Neural cell (in vitro differentiated cells): ENCODE measurements at regions not wholly inside any gene's neighbourhood (a gene's known extent, or its start where the extent isn't known, plus 50 kb on each side); places are given as distances from the start of the nearest gene placed in this dataset.

Source experiments
- H2AFZ ChIP-seq: fragments of 200-600, 300-800 bp; sonication (generic), shearing (Covaris generic); 2 replicates; pipeline ENCODE4 v1.6.0; 2014; ENCODE audit warnings: low read depth, mild to moderate bottlenecking, antibody characterized with exemption, low read length, moderate library complexity
- H3F3A ChIP-seq: fragments of 200-600 bp; shearing (Covaris generic); 2 replicates; pipeline ENCODE4 v1.6.1; 2016; ENCODE audit warnings: mild to moderate bottlenecking, moderate library complexity, mixed read lengths, antibody characterized with exemption, low read length; ENCODE audit not compliant: insufficient read depth, poor library complexity, severe bottlenecking
- H3K27ac ChIP-seq: fragments of 200-600, 300-800 bp; sonication (generic), shearing (Covaris generic); 2 replicates; pipeline ENCODE4 v1.5.1; 2014; ENCODE audit warnings: mild to moderate bottlenecking, low read length, moderate library complexity
- H3K27me3 ChIP-seq: fragments of 300-800, 200-600 bp; sonication (generic), shearing (Covaris generic); 2 replicates; pipeline ENCODE4 v1.6.0; 2014; ENCODE audit warnings: mild to moderate bottlenecking, low read depth, low read length, moderate library complexity; ENCODE audit not compliant: insufficient read depth
- H3K36me3 ChIP-seq: fragments of 300-800, 200-600 bp; sonication (generic), shearing (Covaris generic); 2 replicates; pipeline ENCODE4 v1.5.1; 2014; ENCODE audit warnings: mild to moderate bottlenecking, antibody characterized with exemption, low read length, moderate library complexity; ENCODE audit not compliant: insufficient read depth
- H3K4me2 ChIP-seq: fragments of 300-800, 200-600 bp; sonication (generic), shearing (Covaris generic); 2 replicates; pipeline ENCODE4 v1.6.0; 2014; ENCODE audit warnings: mild to moderate bottlenecking, low read length
- H3K4me3 ChIP-seq: fragments of 300-800, 200-600 bp; sonication (generic), shearing (Covaris generic); 2 replicates; pipeline ENCODE4 v1.5.1; 2014; ENCODE audit warnings: mild to moderate bottlenecking, low read length, moderate library complexity
- H3K79me2 ChIP-seq: fragments of 200-600 bp; shearing (Covaris generic); replicated peaks from 2 replicates; pipeline ENCODE4 v1.6.0; 2014; ENCODE audit warnings: mild to moderate bottlenecking, low read length, moderate library complexity; ENCODE audit not compliant: insufficient read depth
- H3K9ac ChIP-seq: fragments of 300-800, 200-600 bp; sonication (generic), shearing (Covaris generic); 2 replicates; pipeline ENCODE4 v1.6.1; 2016; ENCODE audit warnings: mild to moderate bottlenecking, low read length, mixed read lengths
- H3K9me2 ChIP-seq: fragments of 200-600 bp; shearing (Covaris generic); 2 replicates; pipeline ENCODE4 v1.6.1; 2016; ENCODE audit warnings: mild to moderate bottlenecking, low read length, mixed read lengths; ENCODE audit not compliant: insufficient read depth
- H3K9me3 ChIP-seq: fragments of 200-600, 300-800 bp; sonication (generic), shearing (Covaris generic); 2 replicates; pipeline ENCODE4 v1.6.1; 2016; ENCODE audit warnings: mild to moderate bottlenecking, mixed run types, low read length, moderate library complexity, mixed read lengths
- H4K20me1 ChIP-seq: fragments of 200-600 bp; shearing (Covaris generic); 2 replicates; pipeline ENCODE4 v1.6.1; 2016; ENCODE audit warnings: mild to moderate bottlenecking, mixed run types; ENCODE audit not compliant: insufficient read depth
- CTCF ChIP-seq: fragments of 450-650 bp; IDR thresholded peaks from 2 replicates; pipeline ENCODE4 v1.5.1; 2014; ENCODE audit warnings: antibody characterized with exemption, mild to moderate bottlenecking, moderate library complexity; ENCODE audit not compliant: poor library complexity, severe bottlenecking
- EP300 ChIP-seq: fragments of 450-650 bp; conservative IDR thresholded peaks from 2 replicates; pipeline ENCODE4 v1.6.1; 2014; ENCODE audit warnings: antibody characterized with exemption, mild to moderate bottlenecking, moderate library complexity; ENCODE audit not compliant: poor library complexity, severe bottlenecking
- EZH2 ChIP-seq: fragments of 200-600, 300-800 bp; shearing (Covaris generic), sonication (generic); IDR thresholded peaks from 2 replicates; pipeline ENCODE4 v1.6.1; 2014; ENCODE audit warnings: antibody characterized with exemption, low read length, borderline replicate concordance, mild to moderate bottlenecking; ENCODE audit not compliant: insufficient read depth, poor library complexity, severe bottlenecking
- MXI1 ChIP-seq: fragments of 450-650 bp; conservative IDR thresholded peaks from 2 replicates; pipeline ENCODE4 v1.6.1; 2014; ENCODE audit warnings: antibody characterized with exemption, mild to moderate bottlenecking; ENCODE audit not compliant: poor library complexity, severe bottlenecking
- POLR2AphosphoS5 ChIP-seq: IDR thresholded peaks from 2 replicates; pipeline ENCODE4 v1.6.1; 2012
- RAD21 ChIP-seq: fragments of 450-650 bp; conservative IDR thresholded peaks from 2 replicates; pipeline ENCODE4 v1.6.1; 2014; ENCODE audit warnings: antibody characterized with exemption, mild to moderate bottlenecking, moderate library complexity
- SMC3 ChIP-seq: fragments of 450-650 bp; conservative IDR thresholded peaks from 2 replicates; pipeline ENCODE4 v1.6.1; 2014; ENCODE audit warnings: antibody characterized with exemption, mild to moderate bottlenecking, moderate library complexity; ENCODE audit not compliant: poor library complexity
- TAF1 ChIP-seq: IDR thresholded peaks from 2 replicates; pipeline ENCODE4 v1.6.1; 2012; ENCODE audit warnings: low read depth
- TF ChIP-seq, protein P1 (sequence below): IDR thresholded peaks from 2 replicates; pipeline ENCODE4 v1.6.1; 2012; ENCODE audit warnings: borderline replicate concordance

GRCh38 chr4:188220006-188220405 lies 80.8 kb downstream of the TRIML1 start:
- H2AFZ ChIP-seq: no peak overlapping the region
- no peaks in the 10 kb centered on the region for H3K79me2 ChIP-seq
- TF ChIP-seq TAF1 (no peak), EP300 (no peak), MXI1 (no peak), RAD21 (no peak), EZH2 (no peak), POLR2AphosphoS5 (no peak), SMC3 (no peak), CTCF (no peak)
- TF ChIP-seq, protein P1, sequence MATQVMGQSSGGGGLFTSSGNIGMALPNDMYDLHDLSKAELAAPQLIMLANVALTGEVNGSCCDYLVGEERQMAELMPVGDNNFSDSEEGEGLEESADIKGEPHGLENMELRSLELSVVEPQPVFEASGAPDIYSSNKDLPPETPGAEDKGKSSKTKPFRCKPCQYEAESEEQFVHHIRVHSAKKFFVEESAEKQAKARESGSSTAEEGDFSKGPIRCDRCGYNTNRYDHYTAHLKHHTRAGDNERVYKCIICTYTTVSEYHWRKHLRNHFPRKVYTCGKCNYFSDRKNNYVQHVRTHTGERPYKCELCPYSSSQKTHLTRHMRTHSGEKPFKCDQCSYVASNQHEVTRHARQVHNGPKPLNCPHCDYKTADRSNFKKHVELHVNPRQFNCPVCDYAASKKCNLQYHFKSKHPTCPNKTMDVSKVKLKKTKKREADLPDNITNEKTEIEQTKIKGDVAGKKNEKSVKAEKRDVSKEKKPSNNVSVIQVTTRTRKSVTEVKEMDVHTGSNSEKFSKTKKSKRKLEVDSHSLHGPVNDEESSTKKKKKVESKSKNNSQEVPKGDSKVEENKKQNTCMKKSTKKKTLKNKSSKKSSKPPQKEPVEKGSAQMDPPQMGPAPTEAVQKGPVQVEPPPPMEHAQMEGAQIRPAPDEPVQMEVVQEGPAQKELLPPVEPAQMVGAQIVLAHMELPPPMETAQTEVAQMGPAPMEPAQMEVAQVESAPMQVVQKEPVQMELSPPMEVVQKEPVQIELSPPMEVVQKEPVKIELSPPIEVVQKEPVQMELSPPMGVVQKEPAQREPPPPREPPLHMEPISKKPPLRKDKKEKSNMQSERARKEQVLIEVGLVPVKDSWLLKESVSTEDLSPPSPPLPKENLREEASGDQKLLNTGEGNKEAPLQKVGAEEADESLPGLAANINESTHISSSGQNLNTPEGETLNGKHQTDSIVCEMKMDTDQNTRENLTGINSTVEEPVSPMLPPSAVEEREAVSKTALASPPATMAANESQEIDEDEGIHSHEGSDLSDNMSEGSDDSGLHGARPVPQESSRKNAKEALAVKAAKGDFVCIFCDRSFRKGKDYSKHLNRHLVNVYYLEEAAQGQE: no peak

GRCh38 chr4:188221090-188221489 lies 81.8 kb downstream of the TRIML1 start:
- no peaks in the 10 kb centered on the region for H3K27me3 ChIP-seq
- no peak overlapping the region for H3K9ac ChIP-seq
- no peaks in the 10 kb centered on the region for H3K36me3 ChIP-seq
- H3K9me3 ChIP-seq: no peaks in the 10 kb centered on the region
- H3K9me2 ChIP-seq: no peaks in the 10 kb centered on the region
- no peak overlapping the region for H3K4me3 ChIP-seq
- no peaks in the 10 kb centered on the region for H3K79me2 ChIP-seq
- no peaks in the 10 kb centered on the region for H4K20me1 ChIP-seq
- H3F3A ChIP-seq: no peaks in the 10 kb centered on the region
- H2AFZ ChIP-seq: no peak overlapping the region
- no peak overlapping the region for H3K27ac ChIP-seq
- no peak overlapping the region for H3K4me2 ChIP-seq
- TF ChIP-seq TAF1: no peak
- TF ChIP-seq SMC3: no peak
- no peak for TF ChIP-seq MXI1
- TF ChIP-seq, protein P1: no peak
- TF ChIP-seq RAD21: no peak
- TF ChIP-seq EP300: no peak
- no peak for TF ChIP-seq CTCF
- TF ChIP-seq EZH2: no peak
- no peak for TF ChIP-seq POLR2AphosphoS5

More at GRCh38 chr4:188220006-188220405, 80.8 kb downstream of the TRIML1 start:
- Histone ChIP-seq H3K9ac (no peak overlapping the region), H3K4me3 (no peak overlapping the region), H3K9me3 (no peaks in the 10 kb centered on the region), H3K9me2 (no peaks in the 10 kb centered on the region), H3K36me3 (no peaks in the 10 kb centered on the region), H4K20me1 (no peaks in the 10 kb centered on the region), H3K4me2 (no peak overlapping the region), H3K27me3 (no peaks in the 10 kb centered on the region), H3K27ac (no peak overlapping the region), H3F3A (no peaks in the 10 kb centered on the region)
